GM20431 (cell line): ENCODE measurements at regions not wholly inside any gene's neighbourhood (a gene's known extent, or its start where the extent isn't known, plus 50 kb on each side); places are given as distances from the start of the nearest gene placed in this dataset.
"Not testable (repeated sequence)": the region's sequence is repeated elsewhere in the genome, so short reads cannot be mapped to it uniquely, and the experiment has no call there.

Experiments used
- in situ Hi-C: fragments of 300-500 bp; cut with MseI, MboI; formaldehyde crosslinking; loops from one replicate; pipeline ENCODE4 v1.15.0; 2020; ENCODE audit warnings: low sequenced_read_pairs; ENCODE audit not compliant: unreplicated experiment

DNA sequence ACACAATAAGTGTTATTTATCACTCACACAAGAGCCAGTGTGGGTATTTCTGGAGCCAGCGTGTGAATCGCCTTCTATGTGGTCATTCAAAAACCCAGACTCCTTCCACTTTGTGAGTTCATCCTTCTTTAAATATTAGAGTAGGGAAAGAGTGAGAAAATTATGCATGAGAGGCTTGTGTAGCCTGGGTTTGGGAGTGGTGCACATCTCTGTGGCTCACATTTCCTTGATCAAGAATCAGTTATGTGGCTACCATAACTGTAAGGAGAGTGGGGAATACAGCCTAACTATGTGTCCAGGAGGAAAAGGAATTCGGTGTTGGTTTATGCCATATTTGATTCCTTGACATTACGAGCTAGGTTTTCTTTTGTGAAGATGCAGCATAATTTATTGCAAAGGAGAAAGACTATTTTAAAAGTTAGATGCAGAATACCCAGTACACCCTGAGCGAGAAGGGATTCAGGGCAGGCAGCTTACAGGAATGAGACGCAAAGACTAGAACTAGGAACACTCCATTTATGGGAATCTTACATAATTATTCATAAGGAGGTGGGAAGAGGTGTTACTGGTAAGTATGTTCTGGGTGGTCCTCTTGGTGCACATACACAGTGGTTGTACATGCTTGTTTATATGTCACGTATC, 638.5 kb downstream of the COL12A1 start:
- in situ Hi-C loops, result no loop called here

DNA sequence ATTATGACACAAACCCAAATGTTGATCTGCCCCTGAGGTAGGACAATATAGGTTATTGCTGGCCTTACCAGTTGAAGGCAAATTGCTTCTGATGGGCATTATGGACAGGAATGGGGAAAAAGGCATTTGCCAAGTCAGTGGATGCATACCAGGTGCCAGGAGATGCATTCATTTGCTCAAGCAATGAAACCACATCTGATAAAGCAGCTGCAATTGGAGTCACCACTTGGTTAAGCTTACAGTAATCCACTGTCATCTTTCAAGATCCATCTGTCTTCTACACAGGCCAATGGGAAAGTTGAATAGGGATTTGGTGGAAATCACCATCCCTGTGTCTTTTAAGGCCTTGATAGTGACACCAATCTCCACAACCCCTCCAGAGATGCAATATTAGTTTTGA, 648.6 kb downstream of the COL12A1 start:
- in situ Hi-C loops, result no loop called here

DNA sequence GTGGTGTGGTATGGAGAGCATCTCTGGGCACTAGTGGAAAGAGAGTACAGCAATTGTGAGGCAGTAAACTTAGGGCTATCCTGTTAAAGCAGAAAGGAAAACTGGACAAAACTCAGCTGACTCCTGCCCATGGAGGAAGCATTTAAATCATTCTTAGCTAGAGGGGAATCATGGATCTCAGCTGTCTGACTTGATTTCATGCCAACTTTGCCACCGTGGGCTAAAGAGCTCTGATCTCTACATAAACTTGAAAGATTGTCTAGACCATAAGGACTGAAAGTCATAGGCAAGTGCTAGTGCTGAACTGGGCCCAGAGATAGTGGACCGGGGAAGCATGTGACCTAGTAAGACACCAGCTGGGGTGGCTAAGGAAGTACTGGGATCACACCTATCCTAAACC, 651.8 kb downstream of the COL12A1 start:
- in situ Hi-C loops, result no loop called here

DNA sequence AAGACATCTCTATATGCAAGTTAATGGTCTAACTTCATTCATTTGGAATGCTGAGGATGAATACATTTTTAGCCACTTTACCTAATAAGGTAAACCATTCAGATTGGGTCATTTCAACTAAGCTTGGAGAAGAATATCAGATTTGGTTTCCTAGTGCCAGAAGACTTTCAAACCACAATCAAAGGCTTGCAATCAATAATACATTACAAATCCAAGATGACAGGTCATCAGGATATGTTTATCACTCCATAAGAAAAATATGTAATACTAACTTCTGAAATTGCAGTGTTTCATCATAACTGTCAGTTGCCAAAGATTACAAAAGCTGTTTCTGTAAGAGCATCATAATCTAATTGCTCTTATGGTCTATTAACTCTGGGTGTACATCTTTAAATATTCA, 654.0 kb downstream of the COL12A1 start:
- in situ Hi-C loops, result no loop called here

DNA sequence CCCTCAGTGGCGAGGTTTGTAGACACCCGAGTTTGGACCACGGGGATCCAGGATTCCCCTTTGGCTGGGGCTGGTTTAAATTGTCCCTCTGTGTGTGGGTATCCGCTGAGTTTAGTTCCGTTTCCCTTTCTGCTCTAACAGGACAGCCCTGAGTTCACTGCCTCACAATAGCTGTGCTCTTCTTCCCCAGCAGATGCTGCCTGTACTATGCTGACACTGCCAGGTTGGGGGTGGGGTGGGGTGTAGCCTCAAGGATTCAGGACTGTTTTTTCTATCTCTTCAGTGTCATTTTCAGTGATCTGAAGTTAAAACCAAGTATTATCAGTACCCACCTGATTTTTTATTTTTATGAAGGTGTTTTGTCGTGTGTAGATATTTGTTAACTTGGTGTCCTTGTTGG, 655.0 kb downstream of the COL12A1 start:
- in situ Hi-C loops, result no loop called here

DNA sequence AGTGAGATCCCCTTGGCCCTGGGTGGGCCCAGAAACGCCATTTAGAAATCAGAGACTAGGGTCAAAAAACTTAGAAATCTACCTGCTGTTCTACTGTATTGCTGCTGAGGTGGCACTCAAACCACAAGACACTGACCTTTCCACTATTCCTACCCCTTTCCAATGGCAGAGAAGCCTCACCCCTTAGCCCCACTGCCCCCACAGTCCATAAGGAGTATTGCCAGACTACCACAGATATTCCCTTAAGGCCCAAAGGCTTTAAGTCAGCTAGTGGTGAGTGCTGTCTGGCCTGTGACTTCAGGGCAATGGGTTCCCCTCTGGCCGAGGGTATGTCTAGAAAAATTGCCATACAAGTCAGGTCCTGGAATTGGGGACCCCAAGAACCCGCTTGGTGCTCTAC, 656.1 kb downstream of the COL12A1 start:
- in situ Hi-C loops, result no loop called here

DNA sequence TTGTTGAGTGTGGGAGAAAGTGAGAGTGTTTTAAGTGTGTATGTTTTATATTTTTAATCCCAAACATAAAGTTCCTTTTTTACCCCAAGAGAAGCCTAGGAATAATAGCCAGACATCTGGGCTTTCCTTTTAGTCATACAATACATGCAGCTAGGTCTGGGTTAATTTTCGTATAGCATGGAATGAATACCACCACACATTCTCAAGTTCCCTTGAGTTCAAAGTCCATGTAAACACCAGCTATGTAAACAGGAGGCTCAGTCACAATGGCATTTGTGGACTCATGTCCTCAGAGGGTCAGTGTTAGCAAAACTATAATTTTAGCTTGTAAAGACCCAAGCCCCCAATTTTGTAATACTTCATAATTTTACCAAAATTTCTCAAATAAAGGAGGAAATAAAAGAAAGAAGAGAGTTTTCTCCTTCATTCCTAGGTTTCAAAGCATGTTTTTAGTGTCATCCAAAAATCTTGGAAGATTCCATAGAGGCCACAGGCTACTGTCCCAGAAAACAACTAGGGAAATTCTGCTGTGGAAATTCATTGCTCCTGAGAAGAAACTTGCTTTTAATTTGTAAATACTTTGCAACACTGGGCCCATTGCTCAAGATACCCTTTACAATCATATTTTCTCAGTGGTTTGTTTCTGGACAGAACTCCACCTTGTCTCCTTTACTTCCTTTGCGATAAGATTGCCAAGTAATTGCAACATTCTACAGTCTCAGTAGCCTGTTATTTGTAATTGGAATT, 671.2 kb downstream of the COL12A1 start:
- in situ Hi-C loops, result no loop called here

DNA sequence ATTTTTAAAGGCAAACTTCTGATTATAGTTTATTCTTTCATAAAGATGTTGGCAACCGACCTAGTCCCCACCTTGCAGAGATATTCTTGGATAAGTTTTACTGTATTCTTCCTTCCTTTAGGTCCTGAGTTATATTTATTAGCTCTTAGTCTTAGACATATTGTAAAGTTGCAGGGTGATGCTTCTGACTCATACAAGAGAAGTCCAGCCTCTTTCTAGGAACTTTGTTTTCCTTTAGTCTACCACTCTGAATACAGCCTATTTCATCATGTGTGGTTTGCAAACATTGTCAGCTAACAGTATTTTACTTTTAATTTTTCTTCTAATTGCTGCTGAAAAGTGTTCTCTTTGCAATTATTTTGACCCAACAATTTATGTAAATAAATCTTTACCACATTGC, 686.7 kb downstream of the COL12A1 start:
- in situ Hi-C loops, result no loop called here

DNA sequence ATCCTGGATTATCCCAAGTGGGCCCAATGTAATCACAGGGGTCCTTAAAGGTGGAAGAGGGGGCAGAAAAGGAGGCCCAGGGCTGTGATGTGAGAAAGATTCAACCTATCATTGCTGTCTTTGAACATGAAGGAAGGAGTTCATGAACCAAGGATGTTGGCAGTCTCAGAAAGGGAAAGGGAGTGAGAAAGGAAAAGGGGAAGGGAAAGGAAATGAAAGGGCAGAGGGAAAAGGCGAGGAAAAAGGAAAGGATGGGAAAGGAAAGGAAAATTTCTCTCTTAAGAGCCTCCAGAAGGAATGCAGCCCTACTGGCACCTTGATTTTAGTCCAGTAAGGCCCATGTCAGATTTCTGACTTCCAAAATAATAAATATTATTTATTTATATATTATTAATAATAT, 687.8 kb downstream of the COL12A1 start:
- in situ Hi-C loops, result no loop called here

DNA sequence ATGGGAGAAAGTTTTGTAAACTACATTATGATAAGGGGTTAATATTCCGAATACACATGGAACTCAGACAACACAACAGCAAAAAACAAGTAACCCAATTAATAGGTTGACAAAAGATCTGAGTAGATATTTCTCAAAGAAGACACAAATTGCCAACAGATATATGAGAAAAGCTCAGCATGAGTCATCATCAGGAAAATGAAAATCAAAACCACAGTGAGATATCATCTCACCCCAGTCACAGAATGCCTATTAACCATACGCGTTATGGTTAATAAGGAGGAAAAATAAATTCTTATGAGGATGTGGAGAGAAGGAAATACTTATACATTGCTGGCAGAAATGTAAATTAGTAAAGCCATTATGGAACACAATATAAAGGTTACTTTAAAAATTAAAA, 695.0 kb downstream of the COL12A1 start:
- in situ Hi-C loops, result no loop called here

DNA sequence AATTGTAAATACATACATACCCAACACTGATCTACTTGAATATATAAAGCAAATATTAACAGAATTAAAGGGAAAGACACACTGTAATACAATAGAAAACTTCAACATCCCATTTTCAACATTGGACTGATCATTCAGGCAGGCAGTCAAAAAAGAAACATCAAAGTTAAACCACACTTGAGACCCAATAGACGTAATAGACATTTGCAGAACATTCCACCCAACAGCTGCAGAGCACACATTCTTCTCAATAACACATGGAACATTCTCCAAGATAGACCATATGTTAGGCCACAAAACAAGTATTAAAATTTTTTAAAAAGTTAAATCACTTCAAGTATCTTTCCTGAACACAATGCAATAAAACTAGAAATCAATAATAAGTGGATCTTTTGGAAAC, 698.2 kb downstream of the COL12A1 start:
- in situ Hi-C loops, result no loop called here

DNA sequence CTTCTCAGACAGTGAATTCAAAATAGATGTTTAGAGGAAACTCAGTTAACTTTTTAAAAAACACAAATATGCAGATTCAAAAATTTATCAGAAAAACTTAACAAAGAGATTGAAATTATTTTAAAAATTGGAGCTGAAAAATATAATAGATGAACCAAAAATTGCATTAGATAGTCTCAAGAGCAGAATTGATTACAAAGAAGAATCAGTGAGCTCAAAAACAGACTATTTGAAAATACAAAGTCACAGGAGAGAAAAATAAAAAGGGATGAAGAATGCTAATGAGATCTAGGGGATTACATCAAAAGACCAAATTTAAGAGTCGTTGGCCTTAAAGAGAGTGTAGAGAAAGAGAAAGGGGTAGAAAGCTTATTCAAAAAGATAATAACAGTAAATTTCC, 700.5 kb downstream of the COL12A1 start:
- in situ Hi-C loops, result no loop called here

DNA sequence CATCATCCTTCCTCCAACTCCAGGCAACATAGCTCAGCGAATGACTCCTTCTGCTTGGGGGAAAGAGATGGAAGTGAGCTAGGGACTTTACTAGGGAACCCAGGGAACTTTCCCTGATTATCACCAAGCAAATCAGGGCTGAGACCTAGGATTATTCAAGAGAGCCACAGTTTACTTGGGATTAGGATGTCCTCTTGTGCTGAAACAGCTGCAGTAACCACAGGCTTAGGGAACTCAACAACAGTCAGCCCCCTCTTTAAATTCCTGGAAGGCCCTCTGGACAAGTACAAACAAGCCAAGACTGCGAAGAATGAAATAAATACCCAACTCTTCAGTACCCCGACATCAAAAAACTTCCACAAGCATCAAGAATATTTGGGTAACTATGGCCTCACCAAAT, 700.9 kb downstream of the COL12A1 start:
- in situ Hi-C loops, result no loop called here

DNA sequence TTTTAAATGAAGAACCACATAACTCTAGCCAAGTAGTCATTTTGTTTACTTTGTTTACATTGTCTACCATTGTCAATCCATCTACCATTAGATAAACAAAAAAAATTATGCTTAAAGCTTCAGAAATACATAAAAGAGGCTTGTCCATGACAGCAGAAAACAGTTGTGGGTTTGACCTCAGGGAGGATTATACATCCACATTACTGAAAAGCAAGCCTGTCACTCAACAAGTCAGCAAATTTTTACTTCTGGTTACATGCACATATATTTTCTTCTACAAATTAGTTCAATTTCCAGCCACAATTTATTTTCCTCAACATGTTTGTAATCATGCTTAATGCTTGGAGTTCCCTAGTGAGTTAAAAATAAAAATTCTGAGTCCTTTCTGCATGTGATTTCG, 713.3 kb downstream of the COL12A1 start:
- in situ Hi-C loops, result no loop called here

DNA sequence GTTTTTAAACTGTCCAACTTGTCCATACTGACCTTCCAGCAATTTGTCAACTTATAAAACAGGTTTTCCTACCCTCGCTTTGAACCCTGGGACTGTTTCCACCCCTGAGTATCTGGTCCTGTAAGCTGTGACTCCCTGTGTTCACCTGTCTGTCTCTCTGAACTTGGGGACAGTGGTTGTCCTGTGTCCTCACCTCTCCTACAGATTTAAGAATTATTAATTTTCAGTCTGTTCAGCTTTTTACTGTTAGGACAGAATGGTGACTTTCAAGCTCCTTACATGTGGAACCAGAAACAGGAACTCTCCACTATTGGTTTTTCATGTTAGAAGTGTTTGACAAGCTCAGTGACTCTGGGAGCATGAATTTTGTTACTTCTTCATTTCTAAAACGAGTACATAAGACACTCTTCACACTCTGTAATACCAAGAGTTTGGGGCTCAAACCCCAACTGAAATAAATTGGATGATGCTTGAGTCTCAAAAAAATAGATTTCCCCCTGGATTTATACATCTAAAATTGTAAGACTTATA, 713.9 kb downstream of the COL12A1 start:
- in situ Hi-C loops, result no loop called here

DNA sequence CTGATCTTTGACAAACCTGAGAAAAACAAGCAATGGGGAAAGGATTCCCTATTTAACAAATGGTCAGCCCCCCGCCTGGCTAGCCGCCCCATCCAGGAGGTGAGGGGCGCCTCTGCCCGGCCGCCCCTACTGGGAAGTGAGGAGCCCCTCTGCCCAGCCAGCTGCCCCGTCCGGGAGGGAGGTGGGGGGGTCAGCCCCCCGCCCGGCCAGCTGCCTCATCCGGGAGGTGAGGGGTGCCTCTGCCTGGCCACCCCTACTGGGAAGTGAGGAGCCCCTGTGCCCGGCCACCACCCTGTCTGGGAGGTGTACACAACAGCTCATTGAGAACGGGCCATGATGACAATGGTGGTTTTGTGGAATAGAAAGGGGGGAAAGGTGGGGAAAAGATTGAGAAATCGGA, 717.1 kb downstream of the COL12A1 start:
- in situ Hi-C loops, result not testable (repeated sequence)

DNA sequence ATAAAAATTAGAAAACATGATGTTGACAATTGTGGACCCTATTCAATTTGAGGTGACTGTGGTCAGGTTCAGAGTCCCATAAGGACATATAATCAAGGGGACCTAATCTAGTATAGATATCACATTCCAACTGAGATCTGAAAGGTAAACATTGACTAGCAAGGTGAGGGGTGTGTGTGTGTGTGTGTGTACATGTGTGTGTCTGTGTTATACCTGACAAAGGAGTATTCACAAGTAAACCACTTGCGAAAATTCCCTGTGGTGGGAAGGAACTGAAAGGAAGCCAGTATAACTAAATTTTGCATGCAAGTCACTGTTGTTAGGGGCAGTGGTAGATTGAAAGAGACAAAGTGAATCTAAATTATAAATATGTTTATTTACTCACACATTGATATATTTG, 723.7 kb downstream of the COL12A1 start:
- in situ Hi-C loops, result no loop called here

DNA sequence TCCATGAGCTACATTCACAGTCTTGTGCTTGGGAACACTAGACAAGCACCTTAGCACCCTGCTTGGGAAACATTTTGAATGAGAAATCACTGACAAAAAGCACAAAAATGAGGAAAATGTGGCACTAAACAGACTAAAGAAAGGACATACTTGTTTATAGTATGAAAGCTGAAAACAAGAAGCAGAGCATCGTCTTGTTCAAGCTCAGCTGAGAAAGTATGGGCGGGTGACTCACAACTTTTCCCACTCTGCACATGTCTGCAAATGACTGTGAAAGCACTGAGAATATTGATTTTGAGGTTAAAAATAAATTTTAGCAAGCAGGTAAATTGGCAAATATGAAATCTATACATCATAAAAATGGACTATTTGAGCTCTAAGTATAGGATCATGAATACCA, 725.3 kb downstream of the COL12A1 start:
- in situ Hi-C loops, result no loop called here

DNA sequence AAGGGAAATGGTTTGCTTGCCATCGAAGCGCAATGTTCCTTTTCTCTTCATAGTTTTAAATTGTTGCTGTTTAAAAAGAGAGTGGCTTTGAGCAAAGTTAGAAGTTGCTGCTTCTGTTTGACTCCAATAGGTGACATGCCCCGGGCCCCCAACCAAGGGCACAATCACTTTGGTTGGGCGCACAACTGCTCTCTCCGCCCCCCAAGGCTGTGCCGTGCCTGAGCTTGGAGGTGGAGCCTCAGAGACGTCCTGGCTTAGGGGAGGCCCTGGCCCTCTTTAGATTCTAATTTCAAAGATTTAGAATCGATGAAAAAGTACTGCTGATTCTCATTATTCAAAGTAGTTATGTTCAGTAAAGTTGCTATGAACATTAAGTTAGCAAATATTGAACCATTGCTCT, 725.9 kb downstream of the COL12A1 start:
- in situ Hi-C loops, result no loop called here

DNA sequence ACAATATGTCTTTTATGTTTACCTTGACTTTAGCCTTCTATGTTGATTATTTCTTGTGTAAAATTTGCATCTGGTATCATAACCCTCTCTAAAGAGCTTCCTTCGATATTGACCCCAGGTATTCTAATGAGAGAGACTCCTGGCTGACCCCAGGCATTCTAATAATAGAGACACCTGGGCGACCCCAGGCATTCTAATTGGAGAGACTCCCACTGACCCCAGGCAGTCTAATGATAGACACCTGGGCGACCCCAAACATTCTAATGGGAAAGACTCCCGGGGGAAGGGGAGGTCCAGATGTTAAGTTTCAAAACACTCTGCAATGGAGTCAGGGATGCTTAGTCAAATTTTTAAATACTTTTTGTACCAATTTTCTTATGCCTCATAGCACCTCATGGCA, 726.4 kb downstream of the COL12A1 start:
- in situ Hi-C loops, result no loop called here

DNA sequence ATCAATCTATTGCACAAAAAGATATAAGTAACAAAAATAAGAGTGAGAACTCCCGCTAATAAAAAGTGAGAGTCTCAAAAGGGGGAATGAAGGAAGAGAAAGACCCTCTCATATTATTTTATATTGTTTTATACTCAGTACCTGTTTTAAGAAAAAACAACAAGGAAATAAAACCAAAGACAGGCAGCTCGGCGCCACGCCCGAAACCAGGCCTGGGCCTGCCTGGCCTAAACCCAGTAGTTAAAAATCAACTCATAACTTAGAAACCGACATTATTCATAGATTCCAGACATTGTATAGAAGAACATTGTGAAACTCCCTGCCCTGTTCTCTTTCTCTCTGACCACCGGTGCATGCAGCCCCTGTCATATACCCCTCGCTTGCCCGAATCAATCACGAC, 731.8 kb downstream of the COL12A1 start:
- in situ Hi-C loops, result not testable (repeated sequence)

DNA sequence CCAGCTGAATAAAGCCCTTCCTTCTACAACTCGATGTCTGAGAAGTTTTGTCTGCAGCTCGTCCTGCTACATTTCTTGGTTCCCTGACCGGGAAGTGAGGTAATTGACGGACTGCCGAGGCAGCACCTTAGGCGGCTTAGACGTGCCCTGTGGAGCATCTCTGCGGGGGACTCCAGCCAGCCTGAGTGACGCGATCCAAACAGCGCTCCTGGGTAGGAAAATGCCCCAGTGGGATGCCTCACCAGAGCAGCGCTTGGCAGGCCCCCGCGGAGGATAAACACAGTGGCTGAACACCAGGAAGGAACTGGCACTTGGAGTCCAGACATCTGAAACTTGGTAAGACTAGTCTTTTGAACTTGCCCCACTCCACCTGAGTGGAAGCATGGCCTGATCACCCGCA, 737.3 kb downstream of the COL12A1 start:
- in situ Hi-C loops, result not testable (repeated sequence)
